BE2C (cell line): ENCODE measurements at regions not wholly inside any gene's neighbourhood (a gene's known extent, or its start where the extent isn't known, plus 50 kb on each side); places are given as distances from the start of the nearest gene placed in this dataset.

Experiments used
- DNase-seq: peaks from one replicate; pipeline ENCODE4 v3.0.0-alpha.2; 2020
- H3K27me3 ChIP-seq: fragments of 250-450 bp; sonication (Bioruptor Pico); 2 replicates; pipeline ENCODE4 v1.5.1; 2020; ENCODE audit warnings: mild to moderate bottlenecking
- H3K36me3 ChIP-seq: fragments of 250-450 bp; sonication (Bioruptor Pico); 2 replicates; pipeline ENCODE4 v1.5.1; 2020; ENCODE audit warnings: mild to moderate bottlenecking
- H3K4me1 ChIP-seq: fragments of 250-450 bp; sonication (Bioruptor Pico); 2 replicates; pipeline ENCODE4 v1.5.1; 2020
- H3K4me3 ChIP-seq: 2 replicates; pipeline ENCODE4 v1.5.1; 2011; ENCODE audit warnings: low read depth, low read length
- H3K9me3 ChIP-seq: fragments of 250-450 bp; sonication (Bioruptor Pico); 2 replicates; pipeline ENCODE4 v1.5.1; 2020
- TF ChIP-seq, protein P1 (sequence below): IDR thresholded peaks from 2 replicates; pipeline ENCODE4 v1.5.1; 2012; ENCODE audit warnings: mild to moderate bottlenecking, low read depth, low read length

GRCh38 chr22:48890693-48891554, 936.7 kb downstream of the BRD1 start:
- DNase-seq = no peak
- no peak overlapping the region for H3K4me3 ChIP-seq
- TF ChIP-seq, protein P1, sequence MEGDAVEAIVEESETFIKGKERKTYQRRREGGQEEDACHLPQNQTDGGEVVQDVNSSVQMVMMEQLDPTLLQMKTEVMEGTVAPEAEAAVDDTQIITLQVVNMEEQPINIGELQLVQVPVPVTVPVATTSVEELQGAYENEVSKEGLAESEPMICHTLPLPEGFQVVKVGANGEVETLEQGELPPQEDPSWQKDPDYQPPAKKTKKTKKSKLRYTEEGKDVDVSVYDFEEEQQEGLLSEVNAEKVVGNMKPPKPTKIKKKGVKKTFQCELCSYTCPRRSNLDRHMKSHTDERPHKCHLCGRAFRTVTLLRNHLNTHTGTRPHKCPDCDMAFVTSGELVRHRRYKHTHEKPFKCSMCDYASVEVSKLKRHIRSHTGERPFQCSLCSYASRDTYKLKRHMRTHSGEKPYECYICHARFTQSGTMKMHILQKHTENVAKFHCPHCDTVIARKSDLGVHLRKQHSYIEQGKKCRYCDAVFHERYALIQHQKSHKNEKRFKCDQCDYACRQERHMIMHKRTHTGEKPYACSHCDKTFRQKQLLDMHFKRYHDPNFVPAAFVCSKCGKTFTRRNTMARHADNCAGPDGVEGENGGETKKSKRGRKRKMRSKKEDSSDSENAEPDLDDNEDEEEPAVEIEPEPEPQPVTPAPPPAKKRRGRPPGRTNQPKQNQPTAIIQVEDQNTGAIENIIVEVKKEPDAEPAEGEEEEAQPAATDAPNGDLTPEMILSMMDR = no peak
- no peaks in the 10 kb centered on the region for H3K36me3 ChIP-seq
- H3K9me3 ChIP-seq = no peaks in the 10 kb centered on the region
- H3K4me1 ChIP-seq = no peaks in the 10 kb centered on the region
- H3K27me3 ChIP-seq = no peaks in the 10 kb centered on the region

GRCh38 chr22:48889887-48890692, 937.6 kb downstream of the BRD1 start:
- Histone ChIP-seq H3K27me3 (no peaks in the 10 kb centered on the region), H3K9me3 (no peaks in the 10 kb centered on the region), H3K4me3 (no peak overlapping the region), H3K36me3 (no peaks in the 10 kb centered on the region), H3K4me1 (no peaks in the 10 kb centered on the region)
- TF ChIP-seq, protein P1 = no peak
- DNase-seq = no peak

- Histone ChIP-seq H3K4me3 (no peak overlapping the region), H3K27me3 (no peaks in the 10 kb centered on the region), H3K4me1 (no peaks in the 10 kb centered on the region), H3K9me3 (no peaks in the 10 kb centered on the region), H3K36me3 (no peaks in the 10 kb centered on the region)
- TF ChIP-seq, protein P1 = no peak
- no peak for DNase-seq
Measured at GRCh38 chr22:48889209-48889830, 938.4 kb downstream of the BRD1 start.

GRCh38 chr22:48888466-48889208, 939.0 kb downstream of the BRD1 start:
- H3K27me3 ChIP-seq = no peaks in the 10 kb centered on the region
- no peaks in the 10 kb centered on the region for H3K9me3 ChIP-seq
- no peaks in the 10 kb centered on the region for H3K4me1 ChIP-seq
- TF ChIP-seq, protein P1 = no peak
- no peaks in the 10 kb centered on the region for H3K36me3 ChIP-seq
- no peak overlapping the region for H3K4me3 ChIP-seq
- no peak for DNase-seq

GRCh38 chr22:48887394-48888332, 940.0 kb downstream of the BRD1 start:
- Histone ChIP-seq H3K4me3 (no peak overlapping the region), H3K27me3 (no peaks in the 10 kb centered on the region), H3K4me1 (no peaks in the 10 kb centered on the region), H3K9me3 (no peaks in the 10 kb centered on the region), H3K36me3 (no peaks in the 10 kb centered on the region)
- TF ChIP-seq, protein P1 = no peak
- no peak for DNase-seq
